Endothelial cell (in vitro differentiated cells): ENCODE measurements at regions not wholly inside any gene's neighbourhood (a gene's known extent, or its start where the extent isn't known, plus 50 kb on each side); places are given as distances from the start of the nearest gene placed in this dataset.

Experiments used
- DNase-seq: peaks from one replicate; pipeline ENCODE4 v3.0.0; 2021; ENCODE audit warnings: low spot score
- H3K27ac Mint-ChIP-seq: one replicate; pipeline ENCODE4 v1.8.0; 2021; ENCODE audit warnings: mixed read lengths, inconsistent platforms; ENCODE audit not compliant: unreplicated experiment
- H3K27me3 Mint-ChIP-seq: one replicate; pipeline ENCODE4 v1.8.0; 2021; ENCODE audit warnings: mild to moderate bottlenecking, moderate library complexity, mixed read lengths, inconsistent platforms; ENCODE audit not compliant: unreplicated experiment
- H3K36me3 Mint-ChIP-seq: one replicate; pipeline ENCODE4 v1.8.0; 2021; ENCODE audit warnings: mild to moderate bottlenecking, low read depth, mixed read lengths, inconsistent platforms; ENCODE audit not compliant: unreplicated experiment
- H3K4me1 Mint-ChIP-seq: one replicate; pipeline ENCODE4 v1.8.0; 2021; ENCODE audit warnings: mild to moderate bottlenecking, mixed read lengths, inconsistent platforms; ENCODE audit not compliant: unreplicated experiment
- H3K4me3 Mint-ChIP-seq: one replicate; pipeline ENCODE4 v1.8.0; 2021; ENCODE audit warnings: mild to moderate bottlenecking, mixed read lengths, inconsistent platforms; ENCODE audit not compliant: unreplicated experiment
- H3K9me3 Mint-ChIP-seq: one replicate; pipeline ENCODE4 v1.8.0; 2021; ENCODE audit warnings: mixed read lengths, inconsistent platforms; ENCODE audit not compliant: unreplicated experiment
- CTCF ChIP-seq: fragments of 200-600 bp; sonication (generic); IDR thresholded peaks from one replicate; pipeline ENCODE4 v1.5.0; 2021; ENCODE audit warnings: antibody characterized with exemption; ENCODE audit not compliant: unreplicated experiment

GRCh38 chr9:108347463-108348188 is 508.2 kb downstream of the ACTL7B start:
- no peaks in the 10 kb centered on the region for H3K36me3 Mint-ChIP-seq
- no peaks in the 10 kb centered on the region for H3K9me3 Mint-ChIP-seq
- DNase-seq: no peak
- no peaks in the 10 kb centered on the region for H3K27me3 Mint-ChIP-seq
- no peak overlapping the region for H3K27ac Mint-ChIP-seq
- no peak for TF ChIP-seq CTCF
- H3K4me1 Mint-ChIP-seq: no peaks in the 10 kb centered on the region
- H3K4me3 Mint-ChIP-seq: no peak overlapping the region

- Mint-ChIP-seq H3K4me3 (no peak overlapping the region), H3K9me3 (no peaks in the 10 kb centered on the region), H3K4me1 (no peaks in the 10 kb centered on the region), H3K27me3 (no peaks in the 10 kb centered on the region), H3K36me3 (no peaks in the 10 kb centered on the region), H3K27ac (no peak overlapping the region)
- no peak for TF ChIP-seq CTCF
- no peak for DNase-seq
Observed at GRCh38 chr9:108345826-108346225, 510.0 kb downstream of the ACTL7B start.

- H3K27me3 Mint-ChIP-seq: no peaks in the 10 kb centered on the region
- DNase-seq: no peak
- no peak overlapping the region for H3K27ac Mint-ChIP-seq
- H3K9me3 Mint-ChIP-seq: no peaks in the 10 kb centered on the region
- H3K4me1 Mint-ChIP-seq: no peaks in the 10 kb centered on the region
- no peak for TF ChIP-seq CTCF
- no peaks in the 10 kb centered on the region for H3K36me3 Mint-ChIP-seq
- H3K4me3 Mint-ChIP-seq: no peak overlapping the region
Observed at GRCh38 chr9:108339251-108339650, 516.5 kb downstream of the ACTL7B start.

- no peaks in the 10 kb centered on the region for H3K9me3 Mint-ChIP-seq
- no peaks in the 10 kb centered on the region for H3K36me3 Mint-ChIP-seq
- DNase-seq: no peak
- no peak for TF ChIP-seq CTCF
- H3K27me3 Mint-ChIP-seq: no peaks in the 10 kb centered on the region
- H3K4me3 Mint-ChIP-seq: no peak overlapping the region
- no peak overlapping the region for H3K27ac Mint-ChIP-seq
- H3K4me1 Mint-ChIP-seq: no peaks in the 10 kb centered on the region
Observed at GRCh38 chr9:108336575-108336974, 519.2 kb downstream of the ACTL7B start.

- Mint-ChIP-seq H3K27me3 (no peaks in the 10 kb centered on the region), H3K9me3 (no peaks in the 10 kb centered on the region), H3K4me3 (no peak overlapping the region), H3K36me3 (no peaks in the 10 kb centered on the region), H3K4me1 (no peaks in the 10 kb centered on the region), H3K27ac (no peak overlapping the region)
- no peak for TF ChIP-seq CTCF
- DNase-seq: no peak
Observed at GRCh38 chr9:108333530-108333983, 522.2 kb downstream of the ACTL7B start.
